ENCODE measurements at regions not wholly inside any gene's neighbourhood (a gene's known extent, or its start where the extent isn't known, plus 50 kb on each side); places are given as distances from the start of the nearest gene placed in this dataset.

- TF ChIP-seq CTCF (IDR thresholded peaks at IDR 0.05) (no peak), EP300 (IDR thresholded peaks at IDR 0.05) (no peak), POLR2A (IDR thresholded peaks at IDR 0.05) (no peak)
Measured at GRCh38 chr4:64495946-64496345, 86.7 kb upstream of the TECRL start.
